Choroid plexus epithelial cell (primary cell): ENCODE measurements at regions not wholly inside any gene's neighbourhood (a gene's known extent, or its start where the extent isn't known, plus 50 kb on each side); places are given as distances from the start of the nearest gene placed in this dataset.

Experiments
- DNase-seq: peaks from one replicate; pipeline ENCODE4 v3.0.0-alpha.2; 2010; ENCODE audit warnings: low read depth
- H3K4me3 ChIP-seq: 2 replicates; pipeline ENCODE4 v1.5.1; 2011; ENCODE audit warnings: low read depth, mild to moderate bottlenecking, control low read depth, low read length, moderate library complexity
- TF ChIP-seq, protein P1 (sequence below): conservative IDR thresholded peaks from 2 replicates; pipeline ENCODE4 v1.5.1; 2011; ENCODE audit warnings: low read depth, mild to moderate bottlenecking, control low read depth, inconsistent platforms, low read length, moderate library complexity

DNA sequence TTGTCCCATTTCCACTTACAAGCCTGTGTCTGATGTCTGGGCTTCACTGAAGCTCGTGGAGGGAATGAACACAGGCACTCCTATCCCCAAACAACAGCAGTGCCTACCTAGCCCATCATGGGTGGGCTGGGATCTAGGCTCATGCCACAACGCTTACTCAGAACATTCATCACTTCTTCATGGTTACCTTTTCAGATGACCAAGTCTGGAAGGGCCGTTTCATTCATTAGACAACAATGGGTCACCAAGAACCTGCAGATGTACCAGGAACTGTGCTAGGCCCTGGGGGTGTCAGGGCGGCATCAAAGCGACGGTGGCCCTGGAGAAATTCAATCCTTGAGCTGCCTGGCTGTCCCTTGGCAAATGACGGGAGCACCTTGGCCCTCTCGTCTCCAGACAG, 64.9 kb upstream of the FZD10 start:
- DNase-seq = no peak
- TF ChIP-seq, protein P1, sequence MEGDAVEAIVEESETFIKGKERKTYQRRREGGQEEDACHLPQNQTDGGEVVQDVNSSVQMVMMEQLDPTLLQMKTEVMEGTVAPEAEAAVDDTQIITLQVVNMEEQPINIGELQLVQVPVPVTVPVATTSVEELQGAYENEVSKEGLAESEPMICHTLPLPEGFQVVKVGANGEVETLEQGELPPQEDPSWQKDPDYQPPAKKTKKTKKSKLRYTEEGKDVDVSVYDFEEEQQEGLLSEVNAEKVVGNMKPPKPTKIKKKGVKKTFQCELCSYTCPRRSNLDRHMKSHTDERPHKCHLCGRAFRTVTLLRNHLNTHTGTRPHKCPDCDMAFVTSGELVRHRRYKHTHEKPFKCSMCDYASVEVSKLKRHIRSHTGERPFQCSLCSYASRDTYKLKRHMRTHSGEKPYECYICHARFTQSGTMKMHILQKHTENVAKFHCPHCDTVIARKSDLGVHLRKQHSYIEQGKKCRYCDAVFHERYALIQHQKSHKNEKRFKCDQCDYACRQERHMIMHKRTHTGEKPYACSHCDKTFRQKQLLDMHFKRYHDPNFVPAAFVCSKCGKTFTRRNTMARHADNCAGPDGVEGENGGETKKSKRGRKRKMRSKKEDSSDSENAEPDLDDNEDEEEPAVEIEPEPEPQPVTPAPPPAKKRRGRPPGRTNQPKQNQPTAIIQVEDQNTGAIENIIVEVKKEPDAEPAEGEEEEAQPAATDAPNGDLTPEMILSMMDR = no peak
- no peak overlapping the region for H3K4me3 ChIP-seq

DNA sequence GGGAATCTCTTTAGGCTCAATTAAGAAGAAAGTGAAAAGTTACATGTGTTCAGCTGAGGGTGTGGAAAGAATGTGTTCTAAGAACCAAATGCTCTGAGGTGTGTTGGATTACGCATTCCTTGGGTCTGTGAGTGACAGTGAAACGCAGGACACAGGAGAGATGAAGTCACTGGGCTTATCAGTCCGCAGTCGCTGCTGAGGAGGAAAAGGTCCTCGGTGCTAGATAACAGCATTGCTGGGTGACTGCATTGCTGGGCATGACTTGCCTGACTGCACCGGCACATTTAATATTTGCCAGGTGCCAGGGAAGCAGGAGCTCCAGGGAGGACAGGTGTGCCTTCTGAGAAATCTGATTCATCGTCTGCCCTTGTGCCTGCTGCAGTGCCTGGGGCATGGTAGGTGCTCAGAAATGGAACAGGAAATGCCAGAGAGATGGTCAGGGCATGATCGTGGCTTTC, 64.4 kb upstream of the FZD10 start:
- no peak for DNase-seq
- TF ChIP-seq, protein P1 = no peak
- no peak overlapping the region for H3K4me3 ChIP-seq

DNA sequence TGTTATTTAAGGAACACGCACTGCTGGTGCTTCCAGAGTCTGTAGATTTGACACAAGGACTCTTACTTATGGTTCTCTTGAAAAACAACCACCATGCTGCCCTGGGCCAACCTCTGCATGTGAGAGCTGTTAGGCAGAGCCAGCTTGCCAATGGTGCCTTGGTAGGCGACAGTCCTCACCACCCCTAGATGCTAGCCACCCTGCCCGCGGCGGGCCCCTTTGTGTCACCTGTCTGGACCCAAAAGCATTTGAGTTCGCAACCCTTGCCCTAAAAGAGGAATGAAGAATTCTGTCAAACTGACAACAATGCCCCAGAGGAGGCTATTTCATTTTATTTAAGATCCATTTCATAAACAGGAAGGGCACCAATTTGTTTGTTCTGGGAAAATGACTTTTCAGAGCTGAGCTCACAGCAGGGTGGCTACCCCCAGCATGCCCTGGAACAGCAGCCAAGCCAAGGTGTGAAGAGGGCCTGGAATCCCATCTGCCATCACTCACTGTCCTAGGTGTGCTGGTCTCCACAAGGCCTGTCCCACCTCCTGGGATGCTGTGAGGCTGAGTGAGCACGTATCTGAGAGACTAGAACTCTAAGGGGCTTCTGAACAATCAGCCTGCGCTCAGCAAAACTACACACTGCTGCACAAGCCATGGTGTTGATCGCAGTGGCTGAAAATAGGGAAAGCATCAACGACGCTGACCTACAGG, 63.8 kb upstream of the FZD10 start:
- DNase-seq = no peak
- TF ChIP-seq, protein P1 = no peak
- no peak overlapping the region for H3K4me3 ChIP-seq

- no peak overlapping the region for H3K4me3 ChIP-seq
- TF ChIP-seq, protein P1 = no peak
- DNase-seq = no peak
Observed at GRCh38 chr12:130100634-130101362, 61.5 kb upstream of the FZD10 start.

DNA sequence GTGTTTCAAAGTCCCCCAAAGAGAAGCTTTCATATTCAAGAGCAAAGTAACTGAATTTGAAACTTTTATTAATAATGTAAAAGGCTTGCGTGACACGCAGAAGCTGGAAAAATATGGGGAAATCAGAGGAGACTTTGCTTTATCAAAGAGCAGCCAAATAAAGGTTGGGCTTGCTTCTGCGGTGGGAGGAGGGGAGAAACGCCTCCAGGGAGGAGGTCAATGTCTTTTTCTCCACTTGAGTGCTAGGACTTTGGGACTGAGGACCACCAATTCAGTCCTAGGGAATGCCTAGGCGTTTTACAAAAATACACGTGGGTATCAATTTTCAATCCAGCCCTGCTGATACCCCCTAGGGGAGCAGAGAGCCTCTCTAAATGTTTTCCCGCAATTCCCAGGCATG, 60.9 kb upstream of the FZD10 start:
- TF ChIP-seq, protein P1 = no peak
- no peak for DNase-seq
- H3K4me3 ChIP-seq = no peak overlapping the region

DNA sequence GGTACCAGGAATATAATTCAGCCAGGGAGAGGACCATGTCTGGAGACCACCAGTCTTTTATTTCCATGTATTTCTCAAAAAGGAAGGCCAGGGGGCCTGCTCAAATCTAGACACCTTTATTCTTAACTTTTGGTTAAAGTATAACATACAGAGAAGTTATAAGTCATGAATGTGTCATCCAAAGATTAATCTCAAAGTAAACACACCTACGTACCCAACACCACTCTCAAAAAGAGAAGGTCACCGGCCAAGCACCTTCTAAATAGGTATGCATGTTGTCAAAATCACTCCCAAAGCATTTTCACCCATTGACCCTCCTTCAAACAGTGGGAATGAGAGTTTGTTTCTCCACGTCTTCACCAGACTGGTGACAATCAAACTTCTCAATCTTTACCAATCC, 60.0 kb upstream of the FZD10 start:
- no peak overlapping the region for H3K4me3 ChIP-seq
- DNase-seq = no peak
- TF ChIP-seq, protein P1 = no peak

DNA sequence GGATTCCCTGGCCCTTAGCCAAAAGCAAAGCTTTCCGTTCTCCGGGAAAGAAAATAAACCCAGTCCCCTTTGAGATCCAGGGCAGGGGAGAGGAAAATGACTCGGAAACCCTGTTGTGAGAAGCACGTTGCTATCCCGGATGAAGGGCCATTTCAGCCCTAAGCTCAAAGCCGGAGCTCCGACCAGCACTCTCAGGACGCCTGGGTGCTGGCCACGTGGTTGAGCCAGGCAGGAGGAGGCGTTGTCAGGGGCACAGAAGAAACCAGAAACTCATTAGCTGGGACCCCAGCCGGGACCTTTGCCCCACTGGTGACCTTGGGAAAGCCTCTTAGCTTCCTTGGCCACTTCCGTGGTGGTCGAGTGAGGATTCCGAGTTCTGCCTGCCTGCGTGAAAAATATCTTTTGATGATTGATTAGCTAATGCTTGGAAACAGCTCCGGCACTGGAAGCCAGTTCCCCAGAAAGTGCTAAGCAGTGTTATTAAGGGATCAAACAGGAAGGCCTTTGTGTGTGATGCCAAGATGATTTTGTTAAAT, 57.6 kb upstream of the FZD10 start:
- TF ChIP-seq, protein P1 = no peak
- DNase-seq = no peak
- no peak overlapping the region for H3K4me3 ChIP-seq
